H9 (cell line): ENCODE measurements at regions not wholly inside any gene's neighbourhood (a gene's known extent, or its start where the extent isn't known, plus 50 kb on each side); places are given as distances from the start of the nearest gene placed in this dataset.

Experiments
- DNase-seq: peaks from one replicate; pipeline ENCODE4 v3.0.0-alpha.2; 2017
- H2AFZ ChIP-seq: one replicate; pipeline ENCODE4 v1.6.1; 2013; ENCODE audit warnings: mild to moderate bottlenecking, low read length, control low read depth, moderate library complexity
- H2AK5ac ChIP-seq: 2 replicates; pipeline ENCODE4 v1.6.1; 2013; ENCODE audit warnings: low read length, control low read depth, mixed read lengths; ENCODE audit not compliant: insufficient read length
- H2BK120ac ChIP-seq: one replicate; pipeline ENCODE4 v1.6.1; 2013; ENCODE audit warnings: low read depth, mild to moderate bottlenecking, low read length, control low read depth, inconsistent platforms; ENCODE audit not compliant: poor library complexity, severe bottlenecking
- H2BK12ac ChIP-seq: 2 replicates; pipeline ENCODE4 v1.6.1; 2013; ENCODE audit warnings: low read length, control low read depth, mixed read lengths, low read depth; ENCODE audit not compliant: insufficient read length
- H2BK15ac ChIP-seq: 2 replicates; pipeline ENCODE4 v1.6.1; 2013; ENCODE audit warnings: low read depth, low read length, control low read depth
- H2BK20ac ChIP-seq: one replicate; pipeline ENCODE4 v1.6.1; 2013; ENCODE audit warnings: low read depth, mild to moderate bottlenecking, low read length, control low read depth, inconsistent platforms; ENCODE audit not compliant: poor library complexity, severe bottlenecking
- H2BK5ac ChIP-seq: 2 replicates; pipeline ENCODE4 v1.6.1; 2013; ENCODE audit warnings: low read length, control low read depth, mixed read lengths; ENCODE audit not compliant: insufficient read length
- H3K14ac ChIP-seq: 2 replicates; pipeline ENCODE4 v1.6.1; 2013; ENCODE audit warnings: low read length, control low read depth; ENCODE audit not compliant: insufficient read depth
- H3K18ac ChIP-seq: 2 replicates; pipeline ENCODE4 v1.6.1; 2013; ENCODE audit warnings: low read depth, mild to moderate bottlenecking, mixed read lengths, low read length, control low read depth; ENCODE audit not compliant: insufficient read length
- H3K23ac ChIP-seq: 2 replicates; pipeline ENCODE4 v1.6.1; 2013; ENCODE audit warnings: low read length, control low read depth, mixed read lengths, low read depth; ENCODE audit not compliant: insufficient read length
- H3K23me2 ChIP-seq: 2 replicates; pipeline ENCODE4 v1.6.1; 2013; ENCODE audit warnings: low read depth, mild to moderate bottlenecking, mixed read lengths, low read length, control low read depth; ENCODE audit not compliant: insufficient read length, poor library complexity, severe bottlenecking
- H3K27ac ChIP-seq: 2 replicates; pipeline ENCODE4 v1.5.1; 2013; ENCODE audit warnings: low read length, control low read depth, mixed read lengths, low read depth; ENCODE audit not compliant: insufficient read length
- H3K27me3 ChIP-seq: 2 replicates; pipeline ENCODE4 v1.6.1; 2013; ENCODE audit warnings: low read length, control low read depth, inconsistent platforms; ENCODE audit not compliant: insufficient read depth
- H3K4ac ChIP-seq: 2 replicates; pipeline ENCODE4 v1.6.1; 2013; ENCODE audit warnings: low read depth, mild to moderate bottlenecking, control low read depth, inconsistent platforms, low read length, moderate library complexity
- H3K4me1 ChIP-seq: 2 replicates; pipeline ENCODE4 v1.6.1; 2013; ENCODE audit warnings: low read length, control low read depth, inconsistent platforms; ENCODE audit not compliant: insufficient read depth
- H3K4me2 ChIP-seq: 2 replicates; pipeline ENCODE4 v1.6.1; 2013; ENCODE audit warnings: low read length, control low read depth, mixed read lengths; ENCODE audit not compliant: insufficient read length, insufficient read depth
- H3K56ac ChIP-seq: 2 replicates; pipeline ENCODE4 v1.6.1; 2013; ENCODE audit warnings: low read depth, mild to moderate bottlenecking, mixed read lengths, low read length, control low read depth; ENCODE audit not compliant: insufficient read length
- H3K79me1 ChIP-seq: 2 replicates; pipeline ENCODE4 v1.6.1; 2013; ENCODE audit warnings: low read depth, mild to moderate bottlenecking, moderate library complexity, low read length, control low read depth, inconsistent platforms; ENCODE audit not compliant: insufficient read depth, poor library complexity, severe bottlenecking
- H3K79me2 ChIP-seq: 2 replicates; pipeline ENCODE4 v1.6.1; 2013; ENCODE audit warnings: low read length, control low read depth, inconsistent platforms; ENCODE audit not compliant: insufficient read depth
- H3K9ac ChIP-seq: 2 replicates; pipeline ENCODE4 v1.6.1; 2013; ENCODE audit warnings: low read length, control low read depth, mixed read lengths; ENCODE audit not compliant: insufficient read length; ENCODE audit errors: extremely low read depth
- H3K9me3 ChIP-seq: one replicate; pipeline ENCODE4 v1.6.1; 2013; ENCODE audit warnings: low read depth, low read length, inconsistent platforms; ENCODE audit not compliant: control insufficient read depth
- H3T11ph ChIP-seq: one replicate; pipeline ENCODE4 v1.6.1; 2013; ENCODE audit warnings: mild to moderate bottlenecking, low read length, control low read depth, inconsistent platforms
- H4K20me1 ChIP-seq: one replicate; pipeline ENCODE4 v1.6.1; 2013; ENCODE audit not compliant: control insufficient read depth, insufficient read length, insufficient read depth
- H4K5ac ChIP-seq: 2 replicates; pipeline ENCODE4 v1.6.1; 2013; ENCODE audit warnings: low read depth, mild to moderate bottlenecking, mixed read lengths, low read length, control low read depth; ENCODE audit not compliant: insufficient read length
- H4K8ac ChIP-seq: replicated peaks from 2 replicates; pipeline ENCODE4 v1.6.1; 2013; ENCODE audit warnings: low read length, control low read depth, mixed read lengths, low read depth; ENCODE audit not compliant: insufficient read length
- H4K91ac ChIP-seq: 2 replicates; pipeline ENCODE4 v1.6.1; 2013; ENCODE audit warnings: low read depth, mild to moderate bottlenecking, moderate library complexity, mixed read lengths, low read length, control low read depth; ENCODE audit not compliant: insufficient read length
- H3K27ac Mint-ChIP-seq, 3 experiments: 2 replicates in 2 of 3; 3 replicates in 1 of 3; pipeline ENCODE4 v1.8.0; 2020 to 2021; ENCODE audit warnings: mixed read lengths in 3 of 3, mild to moderate bottlenecking in 1 of 3, moderate library complexity in 1 of 3
- H3K27me3 Mint-ChIP-seq: 2 replicates; pipeline ENCODE4 v1.8.0; 2021; ENCODE audit warnings: low read depth, mild to moderate bottlenecking, moderate library complexity, mixed read lengths
- H3K36me3 Mint-ChIP-seq, 3 experiments: 2 replicates in 2 of 3; 3 replicates in 1 of 3; pipeline ENCODE4 v1.8.0; 2020 to 2021; ENCODE audit warnings: low read depth in 3 of 3, mixed read lengths in 3 of 3; ENCODE audit not compliant: insufficient read depth in 1 of 3
- H3K4me1 Mint-ChIP-seq, 2 experiments: 2 replicates each; pipeline ENCODE4 v1.8.0; 2020; ENCODE audit warnings: mixed read lengths in 2 of 2
- H3K4me3 Mint-ChIP-seq, 2 experiments: 2 replicates in 1 of 2; 3 replicates in 1 of 2; pipeline ENCODE4 v1.8.0; 2020 to 2021; ENCODE audit warnings: mild to moderate bottlenecking in 2 of 2, mixed read lengths in 2 of 2, moderate library complexity in 1 of 2
- H3K9me3 Mint-ChIP-seq, 2 experiments: 2 replicates in 1 of 2; 3 replicates in 1 of 2; pipeline ENCODE4 v1.8.0; 2020; ENCODE audit warnings: mild to moderate bottlenecking in 2 of 2, mixed read lengths in 2 of 2, moderate library complexity in 1 of 2
- CTCF ChIP-seq: fragments of 200-600 bp; sonication (generic); conservative IDR thresholded peaks from 3 replicates; pipeline ENCODE4 v1.8.0; 2021; ENCODE audit warnings: antibody characterized with exemption, mild to moderate bottlenecking
- WGBS: extraction: QIAGEN DNeasy Blood & Tissue Kit; methylation state at CpG from one replicate; pipeline ENCODE4 v1.1.7; 2013; ENCODE audit warnings: missing lambda C conversion rate, low lambda C conversion rate, mixed read lengths; ENCODE audit not compliant: insufficient read length; ENCODE audit errors: extremely low coverage; 5-methylcytosine and 5-hydroxymethylcytosine counted together

- Mint-ChIP-seq H3K4me1 (peaks cover 6 to 8% of the 10 kb centered on the region in 2 experiments), H3K27me3 (peaks cover 2% of the 10 kb centered on the region; the same call in 1 of the 2 replicates), H3K36me3 (peaks cover 15 to 24% (median 17%) of the 10 kb centered on the region in 3 experiments), H3K4me3 (no peak overlapping the region), H3K9me3 (peaks cover 27 to 31% of the 10 kb centered on the region in 2 experiments), H3K27ac (no peak overlapping the region)
- Histone ChIP-seq H3K18ac (no peak overlapping the region), H3K23me2 (no peaks in the 10 kb centered on the region), H3T11ph (no peak overlapping the region), H4K91ac (no peak overlapping the region), H3K79me1 (no peaks in the 10 kb centered on the region), H2BK12ac (no peak overlapping the region), H2BK5ac (no peak overlapping the region), H4K8ac (no peak overlapping the region), H3K23ac (no peak overlapping the region), H3K9ac (no peak overlapping the region), H3K4me2 (no peak overlapping the region), H3K56ac (no peak overlapping the region), H2BK20ac (no peak overlapping the region), H3K4me1 (no peaks in the 10 kb centered on the region), H4K5ac (no peak overlapping the region), H3K9me3 (peaks cover 12% of the 10 kb centered on the region), H4K20me1 (no peaks in the 10 kb centered on the region), H3K4ac (no peak overlapping the region), H3K27ac (no peak overlapping the region), H3K27me3 (no peaks in the 10 kb centered on the region), H2BK120ac (no peak overlapping the region), H2BK15ac (no peak overlapping the region), H3K14ac (no peak overlapping the region), H2AFZ (no peak overlapping the region), H3K79me2 (no peaks in the 10 kb centered on the region), H2AK5ac (no peak overlapping the region)
- no CpG with 5 or more reads among the region's 4 CpGs for WGBS
- DNase-seq = no peak
- TF ChIP-seq CTCF = no peak
These were observed 579.6 kb downstream of the COL12A1 start for GRCh38 chr6:74626288-74626687.
